ENCODE measurements at regions not wholly inside any gene's neighbourhood (a gene's known extent, or its start where the extent isn't known, plus 50 kb on each side); places are given as distances from the start of the nearest gene placed in this dataset.

DNA sequence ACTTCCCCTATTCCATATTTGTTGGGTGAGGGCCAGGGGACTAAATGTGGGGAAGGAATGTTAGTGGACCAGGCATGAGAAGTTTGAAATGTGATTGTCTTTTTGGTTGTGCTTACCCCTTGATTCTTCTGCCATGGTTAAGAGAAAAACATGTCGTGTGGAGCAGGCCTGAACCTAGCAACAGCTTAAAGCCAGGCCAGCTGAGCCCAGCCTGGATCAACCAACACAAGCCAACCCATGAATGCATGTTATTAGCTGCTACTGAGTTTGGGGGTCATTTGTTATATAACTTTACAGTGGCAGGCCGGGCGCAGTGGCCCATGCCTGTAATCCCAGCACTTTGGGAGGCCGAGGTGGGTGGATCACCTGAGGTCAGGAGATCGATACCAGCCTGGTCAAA lies 52.4 kb upstream of the TRIO start:
- Mint-ChIP-seq H3K4me3 (no peak overlapping the region), H3K4me1 (no peaks in the 10 kb centered on the region), H3K9me3 (no peaks in the 10 kb centered on the region), H3K36me3 (ENCODE audit: low read depth) (no peaks in the 10 kb centered on the region), H3K27ac (no peak overlapping the region), H3K27me3 (no peaks in the 10 kb centered on the region)
- no peak for DNase-seq
- intact Hi-C loops (cut with micrococcal nuclease): no loop called here

DNA sequence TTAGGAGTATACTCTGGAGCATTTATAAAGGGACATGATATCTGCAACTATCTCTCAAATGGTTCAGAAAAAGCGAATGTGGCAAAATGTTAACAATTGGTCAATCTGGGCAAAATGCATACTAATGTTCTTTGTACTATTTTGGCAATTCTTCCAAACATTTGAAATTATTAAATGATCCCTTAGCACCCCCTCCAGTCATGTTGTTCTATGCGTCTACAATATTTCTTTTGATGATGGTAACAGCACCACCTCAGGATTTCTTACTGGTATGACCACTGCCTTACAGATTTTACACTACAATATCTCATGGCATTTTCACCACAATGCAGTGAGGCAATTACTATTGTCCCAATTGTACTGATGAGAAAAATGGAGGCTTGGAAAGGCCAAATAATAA lies 52.9 kb upstream of the TRIO start:
- intact Hi-C loops (cut with micrococcal nuclease): no loop called here
- H3K9me3 Mint-ChIP-seq: no peaks in the 10 kb centered on the region
- H3K27ac Mint-ChIP-seq: no peak overlapping the region
- H3K36me3 Mint-ChIP-seq (ENCODE audit: low read depth): no peaks in the 10 kb centered on the region
- no peaks in the 10 kb centered on the region for H3K4me1 Mint-ChIP-seq
- H3K27me3 Mint-ChIP-seq: no peaks in the 10 kb centered on the region
- DNase-seq: no peak
- H3K4me3 Mint-ChIP-seq: no peak overlapping the region

DNA sequence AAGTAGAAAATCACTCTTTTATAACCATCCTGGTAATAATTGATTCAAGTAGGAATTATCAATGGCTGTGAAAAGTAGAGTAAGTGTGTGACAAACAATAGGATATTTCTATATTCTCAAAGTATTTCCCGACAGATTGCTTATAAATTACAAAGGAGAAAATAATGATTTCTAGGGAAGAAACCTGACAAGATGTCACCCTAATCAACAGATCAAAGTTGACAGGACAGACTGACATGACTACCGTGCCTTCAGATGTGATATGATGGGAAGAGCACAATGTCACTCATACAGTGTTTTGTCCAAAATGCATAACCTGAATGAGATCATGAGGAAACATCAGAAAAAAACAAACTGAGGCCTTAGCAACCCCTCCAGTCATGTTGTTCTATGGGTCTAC lies 53.9 kb upstream of the TRIO start:
- Mint-ChIP-seq H3K36me3 (ENCODE audit: low read depth) (no peaks in the 10 kb centered on the region), H3K4me3 (no peak overlapping the region), H3K27me3 (no peaks in the 10 kb centered on the region), H3K9me3 (no peaks in the 10 kb centered on the region), H3K4me1 (no peaks in the 10 kb centered on the region), H3K27ac (no peak overlapping the region)
- intact Hi-C loops (cut with micrococcal nuclease): no loop called here
- DNase-seq: no peak

DNA sequence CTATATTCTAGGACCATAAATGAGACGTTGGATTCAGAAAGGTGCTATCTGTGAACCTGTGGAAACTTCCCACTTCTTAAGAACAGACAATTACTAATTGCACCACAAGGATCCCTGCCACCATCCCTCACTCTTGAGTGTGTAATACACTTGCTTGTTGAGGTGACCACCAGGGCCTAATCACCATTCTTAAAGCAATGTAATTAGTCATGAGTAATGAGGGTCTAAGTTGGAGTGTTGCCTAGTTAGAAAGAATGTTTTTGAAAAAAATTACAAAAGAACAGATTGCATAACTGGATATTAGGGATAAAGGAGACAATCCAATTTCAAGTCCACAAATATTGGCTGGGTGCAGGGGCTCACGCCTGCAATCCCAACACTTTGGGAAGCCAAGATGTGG lies 56.9 kb upstream of the TRIO start:
- Mint-ChIP-seq H3K36me3 (ENCODE audit: low read depth) (no peaks in the 10 kb centered on the region), H3K4me1 (no peaks in the 10 kb centered on the region), H3K27me3 (no peaks in the 10 kb centered on the region), H3K4me3 (no peak overlapping the region), H3K9me3 (no peaks in the 10 kb centered on the region), H3K27ac (no peak overlapping the region)
- intact Hi-C loops (cut with micrococcal nuclease): no loop called here
- no peak for DNase-seq

DNA sequence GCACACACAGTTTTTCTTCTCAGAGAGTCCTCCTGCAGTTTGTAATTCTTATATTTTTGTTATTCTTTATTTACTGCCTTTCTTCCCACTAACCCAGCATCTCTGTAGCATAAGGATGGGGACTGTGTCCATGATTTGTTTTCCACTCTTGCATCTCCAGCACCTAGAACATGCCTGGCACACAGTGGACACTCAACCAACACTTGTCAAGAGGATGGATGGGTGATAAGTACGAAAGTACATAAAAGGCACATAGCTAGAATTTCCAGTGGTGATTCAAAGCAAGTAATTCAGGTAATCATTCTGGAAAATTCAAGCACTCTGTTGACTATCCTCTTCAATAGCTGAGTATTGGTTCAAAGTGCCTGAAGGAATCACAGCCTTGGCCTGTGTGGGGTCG lies 60.2 kb upstream of the TRIO start:
- DNase-seq: no peak
- Mint-ChIP-seq H3K27me3 (no peaks in the 10 kb centered on the region), H3K4me1 (no peaks in the 10 kb centered on the region), H3K9me3 (no peaks in the 10 kb centered on the region), H3K4me3 (no peak overlapping the region), H3K36me3 (ENCODE audit: low read depth) (no peaks in the 10 kb centered on the region), H3K27ac (no peak overlapping the region)
- intact Hi-C loops (cut with micrococcal nuclease): no loop called here

DNA sequence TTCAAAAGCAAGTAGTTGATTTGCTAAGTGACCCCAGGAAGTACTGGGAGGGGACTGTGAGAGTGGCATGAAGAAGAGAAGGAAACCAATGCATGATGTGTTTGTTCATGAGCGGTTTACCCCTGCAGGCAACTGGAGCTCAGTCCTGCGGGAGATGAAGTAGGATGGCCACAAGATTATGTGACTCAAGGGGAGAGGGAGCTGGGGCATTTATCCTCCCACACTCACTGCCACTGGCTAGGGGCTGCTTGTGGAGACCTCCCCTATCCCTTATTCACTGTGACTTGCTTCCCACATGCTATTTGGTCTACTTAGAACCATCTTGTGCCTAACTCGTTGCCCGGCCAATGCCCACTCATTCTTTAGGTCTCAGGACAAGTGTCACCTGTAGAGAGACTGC lies 60.6 kb upstream of the TRIO start:
- Mint-ChIP-seq H3K27ac (no peak overlapping the region), H3K9me3 (no peaks in the 10 kb centered on the region), H3K36me3 (ENCODE audit: low read depth) (no peaks in the 10 kb centered on the region), H3K4me3 (no peak overlapping the region), H3K4me1 (no peaks in the 10 kb centered on the region), H3K27me3 (no peaks in the 10 kb centered on the region)
- DNase-seq: no peak
- intact Hi-C loops (cut with micrococcal nuclease): no loop called here

DNA sequence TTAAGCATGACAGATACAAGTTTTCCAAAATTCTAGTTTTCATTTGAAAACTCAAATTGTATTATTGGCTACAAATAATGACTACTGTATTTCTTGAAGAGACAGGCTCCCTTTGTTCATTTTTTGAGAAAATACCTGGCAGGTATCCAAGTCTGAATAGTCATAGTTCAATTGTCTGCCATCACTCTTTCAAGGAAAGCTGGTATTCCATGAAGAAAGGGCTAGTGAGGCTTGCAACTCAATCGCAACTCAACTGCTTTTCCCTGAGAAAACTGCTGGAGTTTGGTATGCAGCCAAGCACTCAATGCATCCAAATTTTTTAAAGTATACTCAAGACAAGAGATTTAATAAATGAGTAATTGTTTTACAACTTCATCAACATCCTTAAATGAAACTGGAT lies 61.4 kb upstream of the TRIO start:
- Mint-ChIP-seq H3K4me1 (no peaks in the 10 kb centered on the region), H3K36me3 (ENCODE audit: low read depth) (no peaks in the 10 kb centered on the region), H3K9me3 (no peaks in the 10 kb centered on the region), H3K27ac (no peak overlapping the region), H3K4me3 (no peak overlapping the region), H3K27me3 (no peaks in the 10 kb centered on the region)
- no peak for DNase-seq
- intact Hi-C loops (cut with micrococcal nuclease): no loop called here

DNA sequence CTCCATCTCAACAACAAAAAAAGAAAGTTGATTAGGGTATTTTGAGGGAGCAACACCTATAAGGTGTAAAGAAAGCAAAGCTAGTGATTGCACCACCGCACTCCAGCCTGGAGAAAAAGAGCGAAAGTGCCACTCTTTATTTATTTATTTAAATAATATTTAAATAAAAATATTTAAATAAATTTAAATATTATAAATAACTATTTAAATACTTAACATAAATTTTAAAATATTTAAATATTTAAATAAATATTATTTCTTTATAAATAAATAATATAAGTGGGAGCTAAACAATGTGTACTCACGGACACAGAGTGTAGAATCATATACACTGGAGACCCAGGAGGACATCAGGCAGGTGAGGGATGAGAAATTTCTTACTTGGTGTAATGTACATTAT lies 64.4 kb upstream of the TRIO start:
- Mint-ChIP-seq H3K36me3 (ENCODE audit: low read depth) (no peaks in the 10 kb centered on the region), H3K27me3 (no peaks in the 10 kb centered on the region), H3K9me3 (no peaks in the 10 kb centered on the region), H3K27ac (no peak overlapping the region), H3K4me1 (no peaks in the 10 kb centered on the region), H3K4me3 (no peak overlapping the region)
- no peak for DNase-seq
- intact Hi-C loops (cut with micrococcal nuclease): no loop called here

DNA sequence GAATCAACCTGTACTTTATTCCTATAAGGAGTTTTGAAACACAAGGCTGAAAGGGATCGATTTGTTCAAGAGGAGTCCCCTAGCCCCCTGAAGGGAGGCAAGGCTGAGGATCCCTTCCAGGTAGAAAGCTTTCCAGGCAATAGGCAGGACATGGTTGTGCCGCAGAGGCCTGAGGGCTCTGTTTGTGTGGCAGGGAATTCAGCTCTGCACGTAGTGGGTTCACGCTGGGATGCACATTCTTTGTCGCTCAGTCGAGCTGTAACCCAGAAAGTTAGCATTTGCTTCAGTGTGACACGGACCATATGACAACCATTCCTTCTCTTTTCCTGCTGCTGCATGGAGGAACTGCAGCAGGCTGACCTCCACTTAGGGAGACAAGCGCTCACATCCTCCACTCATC lies 65.6 kb upstream of the TRIO start:
- Mint-ChIP-seq H3K27me3 (no peaks in the 10 kb centered on the region), H3K9me3 (no peaks in the 10 kb centered on the region), H3K4me1 (no peaks in the 10 kb centered on the region), H3K27ac (no peak overlapping the region), H3K36me3 (ENCODE audit: low read depth) (no peaks in the 10 kb centered on the region), H3K4me3 (no peak overlapping the region)
- intact Hi-C loops (cut with micrococcal nuclease): no loop called here
- no peak for DNase-seq

DNA sequence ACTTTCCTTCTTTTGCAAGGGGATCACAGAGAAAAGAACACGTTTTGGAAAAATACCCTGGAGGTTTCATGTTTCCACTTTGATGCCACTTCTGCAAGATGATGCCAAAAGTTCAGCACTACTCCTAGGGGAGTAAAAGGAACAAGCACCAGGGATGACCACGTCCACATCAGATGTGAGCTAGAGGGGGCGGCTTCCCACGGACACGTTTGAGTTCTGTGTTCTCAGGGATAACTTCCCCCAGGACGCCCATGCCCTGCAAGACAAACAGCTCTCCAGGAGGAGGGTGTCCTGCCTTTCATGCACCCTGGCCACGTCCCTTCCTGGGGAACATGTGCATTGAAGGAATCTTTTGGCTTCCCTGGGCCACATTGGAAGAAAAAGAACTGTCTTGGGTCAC lies 66.6 kb upstream of the TRIO start:
- no peaks in the 10 kb centered on the region for H3K27me3 Mint-ChIP-seq
- H3K9me3 Mint-ChIP-seq: no peaks in the 10 kb centered on the region
- intact Hi-C loops (cut with micrococcal nuclease): no loop called here
- H3K27ac Mint-ChIP-seq: no peak overlapping the region
- DNase-seq: no peak
- no peaks in the 10 kb centered on the region for H3K4me1 Mint-ChIP-seq
- no peak overlapping the region for H3K4me3 Mint-ChIP-seq
- H3K36me3 Mint-ChIP-seq (ENCODE audit: low read depth): no peaks in the 10 kb centered on the region

DNA sequence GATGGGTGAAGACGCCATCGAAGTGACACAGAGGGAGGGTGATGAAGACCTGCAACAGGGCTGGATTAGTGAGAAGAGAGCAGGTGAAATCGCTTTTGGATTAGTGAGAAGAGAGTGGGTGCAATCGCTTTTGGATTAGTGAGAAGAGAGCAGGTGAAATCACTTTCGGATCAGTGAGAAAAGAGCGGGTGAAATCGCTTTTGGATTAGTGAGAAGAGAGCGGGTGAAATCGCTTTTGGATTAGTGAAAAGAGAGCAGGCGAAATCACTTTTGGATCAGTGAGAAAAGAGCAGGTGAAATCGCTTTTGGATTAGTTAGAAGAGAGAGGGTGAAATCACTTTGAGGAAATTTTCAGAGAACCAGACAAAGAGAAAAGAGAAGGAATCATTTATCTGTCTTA lies 67.2 kb upstream of the TRIO start:
- Mint-ChIP-seq H3K27ac (no peak overlapping the region), H3K4me1 (no peaks in the 10 kb centered on the region), H3K36me3 (ENCODE audit: low read depth) (no peaks in the 10 kb centered on the region), H3K27me3 (no peaks in the 10 kb centered on the region), H3K9me3 (no peaks in the 10 kb centered on the region), H3K4me3 (no peak overlapping the region)
- intact Hi-C loops (cut with micrococcal nuclease): no loop called here
- no peak for DNase-seq

DNA sequence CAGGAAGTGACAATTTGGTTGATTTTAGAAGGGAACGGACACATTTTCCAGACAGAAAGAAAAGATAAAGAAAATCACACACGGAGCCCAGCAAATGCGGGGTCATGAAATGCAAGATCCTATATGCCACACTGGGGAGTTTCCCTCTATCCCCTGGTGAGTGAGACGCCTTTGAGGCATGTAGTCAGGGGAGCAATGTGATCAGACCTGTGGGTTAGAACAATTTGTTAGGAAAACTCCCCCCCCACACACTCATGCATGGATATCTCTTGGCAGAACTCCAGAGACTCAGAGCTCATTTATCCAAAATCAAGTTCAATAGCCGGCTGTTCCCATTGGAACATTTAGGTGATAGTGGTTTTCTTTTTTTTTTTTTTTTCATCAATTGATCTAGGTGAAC lies 71.7 kb upstream of the TRIO start:
- intact Hi-C loops (cut with micrococcal nuclease): no loop called here
- DNase-seq: no peak
- no peaks in the 10 kb centered on the region for H3K36me3 Mint-ChIP-seq (ENCODE audit: low read depth)
- no peaks in the 10 kb centered on the region for H3K27me3 Mint-ChIP-seq
- H3K9me3 Mint-ChIP-seq: no peaks in the 10 kb centered on the region
- H3K27ac Mint-ChIP-seq: no peak overlapping the region
- H3K4me3 Mint-ChIP-seq: no peak overlapping the region
- H3K4me1 Mint-ChIP-seq: no peaks in the 10 kb centered on the region

DNA sequence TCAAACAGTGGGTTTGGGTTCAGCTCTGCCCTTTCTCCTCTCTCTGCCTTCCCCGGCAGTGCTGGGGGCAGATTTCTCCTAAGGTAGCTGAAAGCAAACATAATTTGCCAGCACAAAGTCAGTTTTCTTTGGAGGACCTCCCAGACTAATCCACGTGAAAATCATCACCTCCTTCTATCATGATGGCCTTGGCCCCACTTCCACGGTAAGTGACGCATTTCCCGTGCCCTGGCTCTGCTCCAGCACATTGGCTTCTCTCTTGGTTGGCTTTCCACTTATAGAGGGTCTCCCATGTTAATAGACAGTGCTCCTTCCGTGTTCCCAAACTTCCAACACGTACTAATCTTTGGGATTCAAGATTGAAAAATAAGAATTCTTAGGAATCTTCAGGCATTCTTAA lies 74.1 kb upstream of the TRIO start:
- DNase-seq: no peak
- no peaks in the 10 kb centered on the region for H3K4me1 Mint-ChIP-seq
- no peak overlapping the region for H3K27ac Mint-ChIP-seq
- intact Hi-C loops (cut with micrococcal nuclease): no loop called here
- H3K36me3 Mint-ChIP-seq (ENCODE audit: low read depth): no peaks in the 10 kb centered on the region
- no peaks in the 10 kb centered on the region for H3K27me3 Mint-ChIP-seq
- no peaks in the 10 kb centered on the region for H3K9me3 Mint-ChIP-seq
- H3K4me3 Mint-ChIP-seq: no peak overlapping the region

DNA sequence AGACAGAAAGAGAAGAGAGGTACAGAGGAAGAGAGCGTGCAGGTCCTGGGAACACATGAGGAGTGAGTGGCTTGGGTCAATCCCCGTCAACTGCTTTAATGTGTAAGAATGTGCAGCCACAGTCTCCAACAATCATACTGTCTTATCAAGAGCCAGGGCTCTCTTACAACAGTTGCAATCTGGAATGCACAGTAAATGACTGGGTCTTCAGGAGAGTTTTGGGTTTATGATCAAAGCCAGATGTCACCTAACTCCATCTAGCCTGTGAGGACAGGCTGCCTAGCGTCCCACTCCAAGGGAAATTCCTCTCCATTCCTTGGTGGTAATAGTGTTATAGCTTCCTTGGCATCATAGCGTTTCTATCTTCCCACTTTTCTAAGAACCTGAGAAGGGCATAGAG lies 75.0 kb upstream of the TRIO start:
- DNase-seq: no peak
- H3K27me3 Mint-ChIP-seq: no peaks in the 10 kb centered on the region
- H3K9me3 Mint-ChIP-seq: no peaks in the 10 kb centered on the region
- H3K27ac Mint-ChIP-seq: no peak overlapping the region
- intact Hi-C loops (cut with micrococcal nuclease): no loop called here
- H3K36me3 Mint-ChIP-seq (ENCODE audit: low read depth): no peaks in the 10 kb centered on the region
- no peak overlapping the region for H3K4me3 Mint-ChIP-seq
- no peaks in the 10 kb centered on the region for H3K4me1 Mint-ChIP-seq

DNA sequence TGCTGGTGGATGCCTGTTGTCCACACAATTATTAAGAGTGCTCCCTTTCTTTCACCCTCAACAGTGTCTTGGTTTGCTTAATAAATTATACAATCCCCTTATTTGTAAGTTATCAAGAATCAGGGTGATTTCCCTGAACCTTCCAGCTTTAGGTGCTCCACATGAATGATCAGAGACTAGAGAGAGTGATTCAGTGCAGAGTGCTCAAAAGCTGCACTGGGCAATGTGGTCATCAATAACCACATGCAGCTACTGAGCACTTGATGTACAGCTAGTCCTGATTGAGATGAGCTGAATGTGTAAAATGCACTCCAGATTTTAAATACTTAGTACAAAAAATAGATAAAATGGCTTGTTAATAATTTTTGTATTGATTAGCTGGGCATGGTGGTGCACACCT lies 76.8 kb upstream of the TRIO start:
- H3K27ac Mint-ChIP-seq: no peak overlapping the region
- H3K36me3 Mint-ChIP-seq (ENCODE audit: low read depth): no peaks in the 10 kb centered on the region
- H3K27me3 Mint-ChIP-seq: no peaks in the 10 kb centered on the region
- DNase-seq: no peak
- intact Hi-C loops (cut with micrococcal nuclease): no loop called here
- no peaks in the 10 kb centered on the region for H3K9me3 Mint-ChIP-seq
- H3K4me1 Mint-ChIP-seq: no peaks in the 10 kb centered on the region
- H3K4me3 Mint-ChIP-seq: no peak overlapping the region

DNA sequence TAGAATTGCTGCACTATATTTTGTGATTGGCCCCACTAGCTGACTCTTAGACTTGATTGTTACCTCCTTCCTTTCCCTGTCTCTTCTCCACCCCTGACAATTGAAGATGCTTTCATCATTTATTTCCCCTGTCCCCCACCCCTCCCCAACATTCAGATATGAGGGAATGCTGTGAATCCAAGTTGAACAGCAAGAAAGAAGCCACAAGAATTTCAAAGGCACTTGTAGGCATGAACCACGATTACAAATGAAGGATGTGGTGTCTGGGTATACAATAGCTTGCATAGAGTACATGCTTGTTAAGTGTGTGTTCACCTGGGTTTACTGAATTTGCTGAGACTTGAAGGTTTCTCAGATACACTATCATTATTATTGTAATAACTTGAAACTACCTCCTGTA lies 78.3 kb upstream of the TRIO start:
- H3K27ac Mint-ChIP-seq: no peak overlapping the region
- intact Hi-C loops (cut with micrococcal nuclease): no loop called here
- H3K4me1 Mint-ChIP-seq: no peaks in the 10 kb centered on the region
- no peaks in the 10 kb centered on the region for H3K36me3 Mint-ChIP-seq (ENCODE audit: low read depth)
- H3K9me3 Mint-ChIP-seq: no peaks in the 10 kb centered on the region
- H3K27me3 Mint-ChIP-seq: no peaks in the 10 kb centered on the region
- H3K4me3 Mint-ChIP-seq: no peak overlapping the region
- DNase-seq: no peak

Measured in activated CD4-positive, alpha-beta T cell treated with anti-CD3 and anti-CD28 coated beads, Interleukin-2, amount 10 ng/mL, durations not matched to agents 24 days and 14 days (primary cell).